SK-N-SH treated with all-trans-retinoic acid at 6 μM for 48 hours (cell line): ENCODE measurements at regions not wholly inside any gene's neighbourhood (a gene's known extent, or its start where the extent isn't known, plus 50 kb on each side); places are given as distances from the start of the nearest gene placed in this dataset.

Experiments
- ATAC-seq: fragments of 200-7000 bp; cut with Tn5 transposase; 3 replicates; pipeline ENCODE4 v1.9.1; 2020; ENCODE audit warnings: mild to moderate bottlenecking, moderate library complexity
- ARNTL ChIP-seq: fragments of 450-650 bp; formaldehyde crosslinking; IDR thresholded peaks from 2 replicates; pipeline ENCODE4 v1.5.0; 2020; ENCODE audit warnings: low read depth, mild to moderate bottlenecking, moderate library complexity, borderline replicate concordance
- BACH2 ChIP-seq: fragments of 250-450 bp; sonication (Bioruptor Pico); IDR thresholded peaks from 2 replicates; pipeline ENCODE4 v1.9.0; 2021; ENCODE audit warnings: mild to moderate bottlenecking, borderline replicate concordance
- CSDC2 ChIP-seq: fragments of 250-450 bp; sonication (Bioruptor Pico); IDR thresholded peaks from 2 replicates; pipeline ENCODE4 v1.5.0; 2020; ENCODE audit warnings: mild to moderate bottlenecking, moderate library complexity
- ESRRG ChIP-seq: fragments of 250-450 bp; sonication (Bioruptor Pico); IDR thresholded peaks from 2 replicates; pipeline ENCODE4 v1.6.1; 2021; ENCODE audit warnings: mild to moderate bottlenecking
- GLIS3 ChIP-seq: fragments of 250-450 bp; sonication (Bioruptor Pico); IDR thresholded peaks from 2 replicates; pipeline ENCODE4 v1.5.0; 2020; ENCODE audit warnings: mild to moderate bottlenecking, moderate library complexity
- ISL1 ChIP-seq: fragments of 250-450 bp; sonication (Bioruptor Pico); IDR thresholded peaks from 2 replicates; pipeline ENCODE4 v2.1.2; 2022; ENCODE audit warnings: mild to moderate bottlenecking, moderate library complexity
- OSR1 ChIP-seq: fragments of 250-450 bp; sonication (Bioruptor Pico); IDR thresholded peaks from 2 replicates; pipeline ENCODE4 v1.8.0; 2022; ENCODE audit warnings: moderate library complexity, mild to moderate bottlenecking, inconsistent platforms
- PPARA ChIP-seq: fragments of 250-450 bp; sonication (Bioruptor Pico); IDR thresholded peaks from 2 replicates; pipeline ENCODE4 v1.5.0; 2020; ENCODE audit warnings: mild to moderate bottlenecking, borderline replicate concordance
- RARB ChIP-seq: fragments of 250-450 bp; sonication (Bioruptor Pico); IDR thresholded peaks from 2 replicates; pipeline ENCODE4 v1.8.0; 2021; ENCODE audit warnings: mild to moderate bottlenecking, moderate library complexity
- SNAI2 ChIP-seq: fragments of 250-450 bp; sonication (Bioruptor Pico); IDR thresholded peaks from 2 replicates; pipeline ENCODE4 v1.5.0; 2020; ENCODE audit warnings: mild to moderate bottlenecking, moderate library complexity
- TCF4 ChIP-seq: fragments of 250-450 bp; sonication (Bioruptor Pico); IDR thresholded peaks from 2 replicates; pipeline ENCODE4 v1.8.0; 2021; ENCODE audit warnings: mild to moderate bottlenecking, moderate library complexity, borderline replicate concordance
- TOX ChIP-seq: fragments of 250-450 bp; sonication (Bioruptor Pico); IDR thresholded peaks from 2 replicates; pipeline ENCODE4 v1.8.0; 2021; ENCODE audit warnings: mild to moderate bottlenecking, moderate library complexity, borderline replicate concordance
- ZC3H10 ChIP-seq: fragments of 250-450 bp; sonication (Bioruptor Pico); IDR thresholded peaks from 2 replicates; pipeline ENCODE4 v1.5.1; 2021; ENCODE audit warnings: mild to moderate bottlenecking, moderate library complexity
- ZFP3 ChIP-seq: fragments of 250-450 bp; sonication (Bioruptor Pico); IDR thresholded peaks from 2 replicates; pipeline ENCODE4 v1.5.0; 2020; ENCODE audit warnings: mild to moderate bottlenecking, moderate library complexity
- ZFP30 ChIP-seq: fragments of 450-650 bp; formaldehyde crosslinking; IDR thresholded peaks from 2 replicates; pipeline ENCODE4 v1.5.0; 2022; ENCODE audit warnings: mild to moderate bottlenecking, moderate library complexity
- ZNF565 ChIP-seq: fragments of 450-650 bp; formaldehyde crosslinking; conservative IDR thresholded peaks from 2 replicates; pipeline ENCODE4 v1.5.0; 2020; ENCODE audit warnings: low read depth, mild to moderate bottlenecking, moderate library complexity
- ZNF70 ChIP-seq: fragments of 450-650 bp; formaldehyde crosslinking; IDR thresholded peaks from 2 replicates; pipeline ENCODE4 v1.5.0; 2020; ENCODE audit warnings: mild to moderate bottlenecking, moderate library complexity
- ZNF8 ChIP-seq: fragments of 450-650 bp; formaldehyde crosslinking; IDR thresholded peaks from 2 replicates; pipeline ENCODE4 v1.5.0; 2020; ENCODE audit warnings: mild to moderate bottlenecking, moderate library complexity
- TF ChIP-seq, protein P1 (sequence below): fragments of 250-450 bp; sonication (Bioruptor Pico); IDR thresholded peaks from 2 replicates; pipeline ENCODE4 v1.5.1; 2021; ENCODE audit warnings: mild to moderate bottlenecking, moderate library complexity
- TF ChIP-seq, protein P2 (sequence below): fragments of 250-450 bp; sonication (Bioruptor Pico); IDR thresholded peaks from 2 replicates; pipeline ENCODE4 v1.5.0; 2020; ENCODE audit warnings: mild to moderate bottlenecking, moderate library complexity
- TF ChIP-seq, protein P3 (sequence below): fragments of 250-450 bp; sonication (Bioruptor Pico); IDR thresholded peaks from 2 replicates; pipeline ENCODE4 v1.8.0; 2020; ENCODE audit warnings: mild to moderate bottlenecking, moderate library complexity, borderline replicate concordance
- TF ChIP-seq, protein P4 (sequence below): fragments of 250-450 bp; sonication (Bioruptor Pico); IDR thresholded peaks from 2 replicates; pipeline ENCODE4 v1.8.0; 2021; ENCODE audit warnings: low read depth, mild to moderate bottlenecking, moderate library complexity, borderline replicate concordance
- TF ChIP-seq, protein P5 (sequence below): fragments of 250-450 bp; sonication (Bioruptor Pico); IDR thresholded peaks from 2 replicates; pipeline ENCODE4 v1.5.1; 2020; ENCODE audit warnings: low read depth, mild to moderate bottlenecking, moderate library complexity

DNA sequence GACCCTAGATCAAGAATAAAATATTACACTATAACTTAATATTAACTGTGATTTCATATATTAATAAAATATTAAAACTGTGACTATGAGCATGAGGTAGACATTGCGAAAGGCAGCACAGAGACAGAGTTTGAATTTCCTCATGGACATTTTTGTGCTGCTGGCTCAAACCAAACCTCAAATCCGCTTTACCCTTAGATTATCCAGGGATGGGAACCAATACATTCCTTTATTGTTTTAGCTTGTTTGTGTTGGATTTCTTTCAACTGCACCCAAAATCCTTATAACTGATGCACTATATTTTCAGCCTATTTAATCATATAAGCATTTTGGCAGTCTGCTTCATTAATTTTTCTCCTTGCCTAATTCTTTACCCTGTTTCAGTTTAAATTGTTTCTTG is 436.7 kb downstream of the ATP23 start:
- ATAC-seq: no peak
- TF ChIP-seq TOX (CRISPR knock-in tag) (no peak), OSR1 (no peak), RARB (no peak), ZNF8 (CRISPR knock-in tag) (no peak), PPARA (CRISPR knock-in tag) (no peak), ZNF565 (CRISPR knock-in tag) (no peak), ZNF70 (CRISPR knock-in tag) (no peak), ARNTL (CRISPR knock-in tag) (no peak), SNAI2 (CRISPR knock-in tag) (no peak), BACH2 (no peak), ESRRG (CRISPR knock-in tag) (no peak), ISL1 (CRISPR knock-in tag) (no peak), GLIS3 (CRISPR knock-in tag) (no peak), ZFP30 (CRISPR knock-in tag) (no peak)
- TF ChIP-seq, protein P1, sequence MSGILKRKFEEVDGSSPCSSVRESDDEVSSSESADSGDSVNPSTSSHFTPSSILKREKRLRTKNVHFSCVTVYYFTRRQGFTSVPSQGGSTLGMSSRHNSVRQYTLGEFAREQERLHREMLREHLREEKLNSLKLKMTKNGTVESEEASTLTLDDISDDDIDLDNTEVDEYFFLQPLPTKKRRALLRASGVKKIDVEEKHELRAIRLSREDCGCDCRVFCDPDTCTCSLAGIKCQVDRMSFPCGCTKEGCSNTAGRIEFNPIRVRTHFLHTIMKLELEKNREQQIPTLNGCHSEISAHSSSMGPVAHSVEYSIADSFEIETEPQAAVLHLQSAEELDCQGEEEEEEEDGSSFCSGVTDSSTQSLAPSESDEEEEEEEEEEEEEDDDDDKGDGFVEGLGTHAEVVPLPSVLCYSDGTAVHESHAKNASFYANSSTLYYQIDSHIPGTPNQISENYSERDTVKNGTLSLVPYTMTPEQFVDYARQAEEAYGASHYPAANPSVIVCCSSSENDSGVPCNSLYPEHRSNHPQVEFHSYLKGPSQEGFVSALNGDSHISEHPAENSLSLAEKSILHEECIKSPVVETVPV: no peak
- TF ChIP-seq, protein P2, sequence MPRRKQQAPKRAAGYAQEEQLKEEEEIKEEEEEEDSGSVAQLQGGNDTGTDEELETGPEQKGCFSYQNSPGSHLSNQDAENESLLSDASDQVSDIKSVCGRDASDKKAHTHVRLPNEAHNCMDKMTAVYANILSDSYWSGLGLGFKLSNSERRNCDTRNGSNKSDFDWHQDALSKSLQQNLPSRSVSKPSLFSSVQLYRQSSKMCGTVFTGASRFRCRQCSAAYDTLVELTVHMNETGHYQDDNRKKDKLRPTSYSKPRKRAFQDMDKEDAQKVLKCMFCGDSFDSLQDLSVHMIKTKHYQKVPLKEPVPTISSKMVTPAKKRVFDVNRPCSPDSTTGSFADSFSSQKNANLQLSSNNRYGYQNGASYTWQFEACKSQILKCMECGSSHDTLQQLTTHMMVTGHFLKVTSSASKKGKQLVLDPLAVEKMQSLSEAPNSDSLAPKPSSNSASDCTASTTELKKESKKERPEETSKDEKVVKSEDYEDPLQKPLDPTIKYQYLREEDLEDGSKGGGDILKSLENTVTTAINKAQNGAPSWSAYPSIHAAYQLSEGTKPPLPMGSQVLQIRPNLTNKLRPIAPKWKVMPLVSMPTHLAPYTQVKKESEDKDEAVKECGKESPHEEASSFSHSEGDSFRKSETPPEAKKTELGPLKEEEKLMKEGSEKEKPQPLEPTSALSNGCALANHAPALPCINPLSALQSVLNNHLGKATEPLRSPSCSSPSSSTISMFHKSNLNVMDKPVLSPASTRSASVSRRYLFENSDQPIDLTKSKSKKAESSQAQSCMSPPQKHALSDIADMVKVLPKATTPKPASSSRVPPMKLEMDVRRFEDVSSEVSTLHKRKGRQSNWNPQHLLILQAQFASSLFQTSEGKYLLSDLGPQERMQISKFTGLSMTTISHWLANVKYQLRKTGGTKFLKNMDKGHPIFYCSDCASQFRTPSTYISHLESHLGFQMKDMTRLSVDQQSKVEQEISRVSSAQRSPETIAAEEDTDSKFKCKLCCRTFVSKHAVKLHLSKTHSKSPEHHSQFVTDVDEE (CRISPR knock-in tag): no peak

DNA sequence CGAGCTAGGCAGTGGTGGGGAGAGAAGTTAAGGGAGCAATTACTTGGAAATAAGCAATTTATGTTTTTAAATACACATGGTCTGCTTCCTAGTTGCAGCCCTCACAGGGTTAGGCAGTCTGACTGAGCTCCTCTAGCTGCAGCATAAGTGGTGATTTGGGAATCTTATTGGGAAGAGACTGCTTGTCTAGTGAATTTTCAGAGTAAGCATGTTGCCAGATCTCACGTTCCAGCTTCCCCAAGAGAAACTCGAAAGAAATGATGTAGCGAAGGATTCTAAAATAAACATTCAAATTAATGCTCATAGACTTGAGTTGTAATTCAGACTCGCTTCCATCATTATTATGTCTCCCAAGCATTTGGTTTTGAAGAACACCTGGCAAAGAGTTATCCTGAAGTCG is 440.2 kb downstream of the ATP23 start:
- no peak for ATAC-seq
- no peak for TF ChIP-seq ZNF70 (CRISPR knock-in tag)
- TF ChIP-seq ZNF8 (CRISPR knock-in tag): no peak
- no peak for TF ChIP-seq SNAI2 (CRISPR knock-in tag)
- TF ChIP-seq, protein P3, sequence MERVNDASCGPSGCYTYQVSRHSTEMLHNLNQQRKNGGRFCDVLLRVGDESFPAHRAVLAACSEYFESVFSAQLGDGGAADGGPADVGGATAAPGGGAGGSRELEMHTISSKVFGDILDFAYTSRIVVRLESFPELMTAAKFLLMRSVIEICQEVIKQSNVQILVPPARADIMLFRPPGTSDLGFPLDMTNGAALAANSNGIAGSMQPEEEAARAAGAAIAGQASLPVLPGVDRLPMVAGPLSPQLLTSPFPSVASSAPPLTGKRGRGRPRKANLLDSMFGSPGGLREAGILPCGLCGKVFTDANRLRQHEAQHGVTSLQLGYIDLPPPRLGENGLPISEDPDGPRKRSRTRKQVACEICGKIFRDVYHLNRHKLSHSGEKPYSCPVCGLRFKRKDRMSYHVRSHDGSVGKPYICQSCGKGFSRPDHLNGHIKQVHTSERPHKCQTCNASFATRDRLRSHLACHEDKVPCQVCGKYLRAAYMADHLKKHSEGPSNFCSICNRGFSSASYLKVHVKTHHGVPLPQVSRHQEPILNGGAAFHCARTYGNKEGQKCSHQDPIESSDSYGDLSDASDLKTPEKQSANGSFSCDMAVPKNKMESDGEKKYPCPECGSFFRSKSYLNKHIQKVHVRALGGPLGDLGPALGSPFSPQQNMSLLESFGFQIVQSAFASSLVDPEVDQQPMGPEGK (CRISPR knock-in tag): no peak
- no peak for TF ChIP-seq ARNTL (CRISPR knock-in tag)
- TF ChIP-seq TOX (CRISPR knock-in tag): no peak
- no peak for TF ChIP-seq ESRRG (CRISPR knock-in tag)
- TF ChIP-seq ZFP3 (CRISPR knock-in tag): no peak
- TF ChIP-seq PPARA (CRISPR knock-in tag): no peak
- TF ChIP-seq RARB: no peak
- TF ChIP-seq BACH2: no peak
- TF ChIP-seq TCF4 (CRISPR knock-in tag): no peak
- TF ChIP-seq, all 23 proteins: peak for 0

DNA sequence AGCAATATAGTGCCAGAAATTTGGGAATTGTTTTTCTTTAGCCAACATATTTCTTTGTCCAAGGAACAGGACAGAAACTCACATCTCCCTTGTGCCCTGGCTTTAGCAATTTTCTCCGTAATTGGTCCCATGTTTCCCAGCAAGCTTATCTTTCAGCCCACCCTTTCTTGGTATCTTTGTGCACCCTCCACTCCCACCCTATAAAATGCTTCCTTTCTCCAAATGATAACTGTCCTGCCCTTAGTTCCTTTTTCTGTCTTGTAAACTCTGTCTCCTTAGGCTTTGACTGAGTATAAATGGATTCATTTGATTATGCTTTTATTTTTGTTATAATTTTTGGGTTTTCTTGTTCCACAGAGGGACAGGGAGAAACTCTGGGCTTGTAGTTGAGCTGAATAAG is 442.8 kb downstream of the ATP23 start:
- no peak for TF ChIP-seq ZNF8 (CRISPR knock-in tag)
- TF ChIP-seq ESRRG (CRISPR knock-in tag): no peak
- no peak for TF ChIP-seq ZC3H10 (CRISPR knock-in tag)
- no peak for TF ChIP-seq ZNF565 (CRISPR knock-in tag)
- no peak for TF ChIP-seq BACH2
- ATAC-seq: no peak

DNA sequence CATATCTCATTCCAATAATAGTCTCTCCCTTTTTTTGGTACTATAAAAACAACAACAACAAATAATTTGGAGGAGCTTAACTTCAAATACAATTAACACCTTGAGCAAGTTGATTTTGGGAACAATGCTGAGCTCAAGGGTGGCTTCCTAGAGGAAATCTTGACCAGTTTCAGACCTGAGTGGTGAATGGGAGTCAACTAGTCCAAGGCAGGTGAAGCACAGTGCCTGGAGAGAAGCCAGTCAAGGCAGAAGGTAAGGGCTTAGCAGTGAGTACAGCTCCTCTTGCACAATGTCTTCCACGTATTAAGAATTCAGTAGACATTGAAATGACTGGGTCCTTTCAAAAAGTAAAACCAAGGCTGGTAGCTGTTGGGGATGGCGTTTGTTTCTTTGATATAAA is 444.8 kb downstream of the ATP23 start:
- ATAC-seq: no peak
- TF ChIP-seq TCF4 (CRISPR knock-in tag): no peak
- TF ChIP-seq ZNF565 (CRISPR knock-in tag): no peak
- no peak for TF ChIP-seq ZNF70 (CRISPR knock-in tag)
- TF ChIP-seq, protein P1: no peak
- TF ChIP-seq CSDC2 (CRISPR knock-in tag): no peak
- TF ChIP-seq, protein P4, sequence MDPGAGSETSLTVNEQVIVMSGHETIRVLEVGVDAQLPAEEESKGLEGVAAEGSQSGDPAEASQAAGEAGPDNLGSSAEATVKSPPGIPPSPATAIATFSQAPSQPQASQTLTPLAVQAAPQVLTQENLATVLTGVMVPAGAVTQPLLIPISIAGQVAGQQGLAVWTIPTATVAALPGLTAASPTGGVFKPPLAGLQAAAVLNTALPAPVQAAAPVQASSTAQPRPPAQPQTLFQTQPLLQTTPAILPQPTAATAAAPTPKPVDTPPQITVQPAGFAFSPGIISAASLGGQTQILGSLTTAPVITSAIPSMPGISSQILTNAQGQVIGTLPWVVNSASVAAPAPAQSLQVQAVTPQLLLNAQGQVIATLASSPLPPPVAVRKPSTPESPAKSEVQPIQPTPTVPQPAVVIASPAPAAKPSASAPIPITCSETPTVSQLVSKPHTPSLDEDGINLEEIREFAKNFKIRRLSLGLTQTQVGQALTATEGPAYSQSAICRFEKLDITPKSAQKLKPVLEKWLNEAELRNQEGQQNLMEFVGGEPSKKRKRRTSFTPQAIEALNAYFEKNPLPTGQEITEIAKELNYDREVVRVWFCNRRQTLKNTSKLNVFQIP (CRISPR knock-in tag): no peak
- no peak for TF ChIP-seq OSR1
- TF ChIP-seq, protein P5, sequence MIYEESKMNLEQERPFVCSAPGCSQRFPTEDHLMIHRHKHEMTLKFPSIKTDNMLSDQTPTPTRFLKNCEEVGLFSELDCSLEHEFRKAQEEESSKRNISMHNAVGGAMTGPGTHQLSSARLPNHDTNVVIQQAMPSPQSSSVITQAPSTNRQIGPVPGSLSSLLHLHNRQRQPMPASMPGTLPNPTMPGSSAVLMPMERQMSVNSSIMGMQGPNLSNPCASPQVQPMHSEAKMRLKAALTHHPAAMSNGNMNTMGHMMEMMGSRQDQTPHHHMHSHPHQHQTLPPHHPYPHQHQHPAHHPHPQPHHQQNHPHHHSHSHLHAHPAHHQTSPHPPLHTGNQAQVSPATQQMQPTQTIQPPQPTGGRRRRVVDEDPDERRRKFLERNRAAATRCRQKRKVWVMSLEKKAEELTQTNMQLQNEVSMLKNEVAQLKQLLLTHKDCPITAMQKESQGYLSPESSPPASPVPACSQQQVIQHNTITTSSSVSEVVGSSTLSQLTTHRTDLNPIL (CRISPR knock-in tag): no peak
- TF ChIP-seq ZFP30 (CRISPR knock-in tag): no peak
- TF ChIP-seq, protein P3 (CRISPR knock-in tag): no peak
